ENCODE measurements at regions not wholly inside any gene's neighbourhood (a gene's known extent, or its start where the extent isn't known, plus 50 kb on each side); places are given as distances from the start of the nearest gene placed in this dataset.

DNA sequence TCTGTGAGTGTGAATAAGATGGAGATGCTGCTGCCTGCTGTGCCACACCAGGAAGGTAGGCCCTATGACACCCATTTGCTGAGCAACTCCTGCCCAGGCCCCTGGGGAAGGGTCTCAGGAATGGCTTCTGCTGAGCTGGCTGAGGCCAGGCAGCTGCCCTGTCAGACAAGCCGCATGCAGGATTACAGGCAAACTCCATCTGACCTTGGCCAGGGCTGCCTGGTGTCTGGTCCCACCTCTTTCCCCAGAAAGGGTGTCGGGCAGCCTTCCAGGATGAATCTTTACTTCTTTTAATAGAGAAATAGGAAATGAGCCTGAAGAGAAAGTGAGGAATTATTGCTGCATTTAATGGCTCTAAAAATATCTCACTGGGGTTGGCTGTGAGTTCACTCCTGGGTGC, 182.5 kb downstream of the IRX5 start:
- no peak for TF ChIP-seq EP300 (IDR thresholded peaks at IDR 0.05; ENCODE audit: borderline replicate concordance in 1 of 2, low read depth in 1 of 2, low read length in 1 of 2)
- no peak for TF ChIP-seq ELF1 (IDR thresholded peaks at IDR 0.05)
- no peak for TF ChIP-seq CHD2 (IDR thresholded peaks at IDR 0.05; ENCODE audit: low read length, partially characterized antibody)
- TF ChIP-seq, protein P1, sequence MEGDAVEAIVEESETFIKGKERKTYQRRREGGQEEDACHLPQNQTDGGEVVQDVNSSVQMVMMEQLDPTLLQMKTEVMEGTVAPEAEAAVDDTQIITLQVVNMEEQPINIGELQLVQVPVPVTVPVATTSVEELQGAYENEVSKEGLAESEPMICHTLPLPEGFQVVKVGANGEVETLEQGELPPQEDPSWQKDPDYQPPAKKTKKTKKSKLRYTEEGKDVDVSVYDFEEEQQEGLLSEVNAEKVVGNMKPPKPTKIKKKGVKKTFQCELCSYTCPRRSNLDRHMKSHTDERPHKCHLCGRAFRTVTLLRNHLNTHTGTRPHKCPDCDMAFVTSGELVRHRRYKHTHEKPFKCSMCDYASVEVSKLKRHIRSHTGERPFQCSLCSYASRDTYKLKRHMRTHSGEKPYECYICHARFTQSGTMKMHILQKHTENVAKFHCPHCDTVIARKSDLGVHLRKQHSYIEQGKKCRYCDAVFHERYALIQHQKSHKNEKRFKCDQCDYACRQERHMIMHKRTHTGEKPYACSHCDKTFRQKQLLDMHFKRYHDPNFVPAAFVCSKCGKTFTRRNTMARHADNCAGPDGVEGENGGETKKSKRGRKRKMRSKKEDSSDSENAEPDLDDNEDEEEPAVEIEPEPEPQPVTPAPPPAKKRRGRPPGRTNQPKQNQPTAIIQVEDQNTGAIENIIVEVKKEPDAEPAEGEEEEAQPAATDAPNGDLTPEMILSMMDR (IDR thresholded peaks at IDR 0.05) = no peak
- TF ChIP-seq YY1 (IDR thresholded peaks at IDR 0.05; ENCODE audit: low read depth) = no peak
- TF ChIP-seq, protein P2, sequence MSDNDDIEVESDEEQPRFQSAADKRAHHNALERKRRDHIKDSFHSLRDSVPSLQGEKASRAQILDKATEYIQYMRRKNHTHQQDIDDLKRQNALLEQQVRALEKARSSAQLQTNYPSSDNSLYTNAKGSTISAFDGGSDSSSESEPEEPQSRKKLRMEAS (IDR thresholded peaks at IDR 0.05; ENCODE audit: low read depth) = no peak
- TF ChIP-seq MXI1 (IDR thresholded peaks at IDR 0.05; ENCODE audit: low read depth, low read length) = no peak
- no peak for TF ChIP-seq SIN3A (IDR thresholded peaks at IDR 0.05; ENCODE audit: borderline replicate concordance, low read depth, low read length)
- TF ChIP-seq, protein P3, sequence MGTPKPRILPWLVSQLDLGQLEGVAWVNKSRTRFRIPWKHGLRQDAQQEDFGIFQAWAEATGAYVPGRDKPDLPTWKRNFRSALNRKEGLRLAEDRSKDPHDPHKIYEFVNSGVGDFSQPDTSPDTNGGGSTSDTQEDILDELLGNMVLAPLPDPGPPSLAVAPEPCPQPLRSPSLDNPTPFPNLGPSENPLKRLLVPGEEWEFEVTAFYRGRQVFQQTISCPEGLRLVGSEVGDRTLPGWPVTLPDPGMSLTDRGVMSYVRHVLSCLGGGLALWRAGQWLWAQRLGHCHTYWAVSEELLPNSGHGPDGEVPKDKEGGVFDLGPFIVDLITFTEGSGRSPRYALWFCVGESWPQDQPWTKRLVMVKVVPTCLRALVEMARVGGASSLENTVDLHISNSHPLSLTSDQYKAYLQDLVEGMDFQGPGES (IDR thresholded peaks at IDR 0.05; ENCODE audit: low read depth, low read length) = no peak

Data from SK-N-SH (cell line).